ENCODE measurements at regions not wholly inside any gene's neighbourhood (a gene's known extent, or its start where the extent isn't known, plus 50 kb on each side); places are given as distances from the start of the nearest gene placed in this dataset.

GRCh38 chr9:129411501-129412175, 209.3 kb downstream of the C9orf50 start:
- no peak for TF ChIP-seq CTCF (IDR thresholded peaks at IDR 0.05; ENCODE audit: low read depth, low read length)
- DNase-seq (ENCODE audit: extremely low read depth, low read depth) = no peak

GRCh38 chr9:129410226-129410625, 210.7 kb downstream of the C9orf50 start:
- TF ChIP-seq CTCF (IDR thresholded peaks at IDR 0.05; ENCODE audit: low read depth, low read length) = no peak

GRCh38 chr9:129408535-129409215, 212.2 kb downstream of the C9orf50 start:
- no peak for DNase-seq (ENCODE audit: extremely low read depth, low read depth)
- TF ChIP-seq CTCF (IDR thresholded peaks at IDR 0.05; ENCODE audit: low read depth, low read length) = no peak

More at GRCh38 chr9:129410226-129410625, 210.7 kb downstream of the C9orf50 start:
- DNase-seq (ENCODE audit: extremely low read depth, low read depth) = no peak

GRCh38 chr9:129407905-129408452, 212.9 kb downstream of the C9orf50 start:
- DNase-seq (ENCODE audit: extremely low read depth, low read depth) = no peak
- no peak for TF ChIP-seq CTCF (IDR thresholded peaks at IDR 0.05; ENCODE audit: low read depth, low read length)

GRCh38 chr9:129406278-129407225, 214.3 kb downstream of the C9orf50 start:
- DNase-seq (ENCODE audit: extremely low read depth, low read depth) = no peak
- no peak for TF ChIP-seq CTCF (IDR thresholded peaks at IDR 0.05; ENCODE audit: low read depth, low read length)

GRCh38 chr9:129405827-129406213, 215.1 kb downstream of the C9orf50 start:
- no peak for DNase-seq (ENCODE audit: extremely low read depth, low read depth)
- no peak for TF ChIP-seq CTCF (IDR thresholded peaks at IDR 0.05; ENCODE audit: low read depth, low read length)

All from AG09319 (cell line).